ENCODE measurements at regions not wholly inside any gene's neighbourhood (a gene's known extent, or its start where the extent isn't known, plus 50 kb on each side); places are given as distances from the start of the nearest gene placed in this dataset.

DNA sequence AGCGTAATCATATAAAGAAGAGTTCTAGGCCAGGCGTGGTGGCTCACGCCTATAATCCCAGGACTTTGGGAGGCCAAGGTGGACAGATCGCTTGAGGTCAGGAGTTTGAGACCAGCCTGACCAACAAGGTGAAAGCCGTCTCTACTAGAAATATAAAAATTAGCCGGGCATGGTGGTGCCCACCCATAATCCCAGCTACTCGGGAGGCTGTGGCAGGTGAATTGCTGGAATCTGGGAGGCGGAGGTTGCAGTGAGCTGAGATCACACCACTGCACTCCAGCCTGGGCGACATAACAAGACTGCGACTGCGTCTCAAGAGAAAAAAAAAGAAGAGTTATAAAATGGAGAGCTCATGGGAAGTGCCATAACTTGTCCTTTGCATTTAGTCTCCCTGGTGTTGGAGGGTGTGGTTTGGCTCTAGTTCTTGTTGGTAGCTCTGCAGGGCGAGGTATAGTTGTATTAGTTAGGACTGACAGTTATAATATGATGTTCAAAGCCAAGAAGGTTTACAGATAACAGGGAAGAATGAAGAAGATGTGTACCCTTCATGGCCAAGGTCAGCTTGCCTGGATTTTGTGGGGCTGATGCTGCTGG, 54.8 kb downstream of the UTRN start:
- H3K27me3 ChIP-seq, result no peaks in the 10 kb centered on the region
- no peaks in the 10 kb centered on the region for H3K36me3 ChIP-seq
- intact Hi-C loops (cut with DNase I), result no loop called here
- no peaks in the 10 kb centered on the region for H3K9me3 ChIP-seq
- H3K27ac ChIP-seq, result peak overlapping the region; percentile 5
- DNase-seq (ENCODE audit: extremely low spot score in 2 of 2), result no peak
- no peak overlapping the region for H3K4me3 ChIP-seq
- TF ChIP-seq, protein P1, sequence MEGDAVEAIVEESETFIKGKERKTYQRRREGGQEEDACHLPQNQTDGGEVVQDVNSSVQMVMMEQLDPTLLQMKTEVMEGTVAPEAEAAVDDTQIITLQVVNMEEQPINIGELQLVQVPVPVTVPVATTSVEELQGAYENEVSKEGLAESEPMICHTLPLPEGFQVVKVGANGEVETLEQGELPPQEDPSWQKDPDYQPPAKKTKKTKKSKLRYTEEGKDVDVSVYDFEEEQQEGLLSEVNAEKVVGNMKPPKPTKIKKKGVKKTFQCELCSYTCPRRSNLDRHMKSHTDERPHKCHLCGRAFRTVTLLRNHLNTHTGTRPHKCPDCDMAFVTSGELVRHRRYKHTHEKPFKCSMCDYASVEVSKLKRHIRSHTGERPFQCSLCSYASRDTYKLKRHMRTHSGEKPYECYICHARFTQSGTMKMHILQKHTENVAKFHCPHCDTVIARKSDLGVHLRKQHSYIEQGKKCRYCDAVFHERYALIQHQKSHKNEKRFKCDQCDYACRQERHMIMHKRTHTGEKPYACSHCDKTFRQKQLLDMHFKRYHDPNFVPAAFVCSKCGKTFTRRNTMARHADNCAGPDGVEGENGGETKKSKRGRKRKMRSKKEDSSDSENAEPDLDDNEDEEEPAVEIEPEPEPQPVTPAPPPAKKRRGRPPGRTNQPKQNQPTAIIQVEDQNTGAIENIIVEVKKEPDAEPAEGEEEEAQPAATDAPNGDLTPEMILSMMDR (IDR thresholded peaks at IDR 0.05), result no peak
- no peak for TF ChIP-seq POLR2A (IDR thresholded peaks at IDR 0.05)
- no peak for TF ChIP-seq POLR2AphosphoS5 (IDR thresholded peaks at IDR 0.05; ENCODE audit: insufficient read depth in 1 of 2, low read depth in 1 of 2)
- H3K4me1 ChIP-seq, result peaks cover 89% of the 10 kb centered on the region

DNA sequence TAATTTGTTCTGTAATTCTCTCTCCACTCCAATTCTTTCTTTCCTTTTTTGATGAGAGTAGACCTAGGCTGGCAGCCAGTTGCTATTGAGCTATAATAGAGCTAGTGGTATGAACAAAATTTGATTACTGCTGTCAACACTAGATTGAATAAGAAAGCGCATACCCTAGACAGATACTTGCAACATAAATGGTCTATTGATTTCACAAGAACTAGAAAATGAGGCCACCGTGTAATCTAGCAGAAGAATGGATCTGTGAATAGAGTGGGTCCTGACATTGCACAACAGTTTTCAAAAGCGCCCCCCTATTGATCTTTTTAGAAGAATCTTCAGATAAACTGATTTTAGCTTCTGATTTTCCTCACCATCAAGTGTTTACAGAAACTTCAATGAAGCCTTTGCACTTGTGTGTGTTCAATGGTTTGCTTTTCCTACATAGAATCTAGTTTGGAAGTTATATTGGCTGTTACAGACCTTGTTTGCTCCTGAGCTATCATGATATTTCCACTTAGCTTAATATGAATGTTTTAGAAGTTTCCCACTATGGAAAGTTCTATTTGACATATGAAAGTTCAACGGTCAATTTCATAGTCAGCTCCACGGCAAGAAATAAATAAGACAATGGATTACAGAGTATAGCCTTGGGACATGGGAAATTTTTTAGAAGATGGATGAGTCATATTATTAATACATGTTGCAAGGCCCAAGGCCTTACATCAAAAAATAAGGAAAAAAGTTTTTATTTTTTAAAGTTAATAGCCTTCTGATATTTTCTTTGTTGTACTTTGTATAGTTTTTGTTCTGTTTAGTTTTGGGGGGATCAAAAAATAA, 55.6 kb downstream of the UTRN start:
- TF ChIP-seq, protein P1 (IDR thresholded peaks at IDR 0.05), result no peak
- no peak for TF ChIP-seq POLR2AphosphoS5 (IDR thresholded peaks at IDR 0.05; ENCODE audit: insufficient read depth in 1 of 2, low read depth in 1 of 2)
- no peak for TF ChIP-seq POLR2A (IDR thresholded peaks at IDR 0.05)
- H3K36me3 ChIP-seq, result no peaks in the 10 kb centered on the region
- DNase-seq (ENCODE audit: extremely low spot score in 2 of 2), result no peak
- no peak overlapping the region for H3K4me3 ChIP-seq
- H3K27me3 ChIP-seq, result no peaks in the 10 kb centered on the region
- peak overlapping the region; percentile 6 for H3K27ac ChIP-seq
- H3K9me3 ChIP-seq, result no peaks in the 10 kb centered on the region
- intact Hi-C loops (cut with DNase I), result no loop called here
- peaks cover 89% of the 10 kb centered on the region for H3K4me1 ChIP-seq

DNA sequence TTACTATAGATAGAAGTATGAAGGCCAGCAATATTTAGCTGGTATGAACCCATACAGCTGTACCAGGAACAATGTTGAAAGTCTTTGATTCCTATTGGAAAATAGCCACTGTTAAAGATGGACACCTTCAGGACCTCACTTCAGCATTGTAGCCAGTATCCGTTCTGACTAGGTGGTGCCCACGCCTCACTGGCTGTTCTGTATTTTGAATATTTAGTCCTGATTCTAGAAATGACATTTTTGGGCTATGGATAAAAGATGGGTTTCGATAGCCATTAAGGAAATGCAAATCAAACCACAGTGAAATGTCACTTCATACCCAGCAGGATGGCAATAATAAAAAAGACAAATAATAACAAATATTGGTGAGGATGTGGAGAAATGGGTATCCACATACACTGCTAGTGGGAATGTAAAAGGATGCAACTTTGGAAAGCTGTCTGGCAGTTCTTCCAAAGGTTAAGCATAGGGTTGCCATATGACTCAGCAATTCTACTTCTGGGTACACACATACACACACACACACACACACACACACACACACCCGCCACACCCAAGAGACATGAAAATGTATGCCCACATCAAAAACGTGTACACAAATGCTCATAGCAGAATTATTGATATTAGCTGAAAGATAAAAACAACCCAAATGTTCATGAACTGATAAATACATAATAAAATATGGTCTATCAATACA, 56.8 kb downstream of the UTRN start:
- H3K4me3 ChIP-seq, result no peak overlapping the region
- no peak overlapping the region for H3K27ac ChIP-seq
- H3K27me3 ChIP-seq, result no peaks in the 10 kb centered on the region
- no peaks in the 10 kb centered on the region for H3K9me3 ChIP-seq
- TF ChIP-seq, protein P1 (IDR thresholded peaks at IDR 0.05), result no peak
- DNase-seq (ENCODE audit: extremely low spot score in 2 of 2), result no peak
- H3K36me3 ChIP-seq, result no peaks in the 10 kb centered on the region
- intact Hi-C loops (cut with DNase I), result no loop called here
- peaks cover 93% of the 10 kb centered on the region for H3K4me1 ChIP-seq

DNA sequence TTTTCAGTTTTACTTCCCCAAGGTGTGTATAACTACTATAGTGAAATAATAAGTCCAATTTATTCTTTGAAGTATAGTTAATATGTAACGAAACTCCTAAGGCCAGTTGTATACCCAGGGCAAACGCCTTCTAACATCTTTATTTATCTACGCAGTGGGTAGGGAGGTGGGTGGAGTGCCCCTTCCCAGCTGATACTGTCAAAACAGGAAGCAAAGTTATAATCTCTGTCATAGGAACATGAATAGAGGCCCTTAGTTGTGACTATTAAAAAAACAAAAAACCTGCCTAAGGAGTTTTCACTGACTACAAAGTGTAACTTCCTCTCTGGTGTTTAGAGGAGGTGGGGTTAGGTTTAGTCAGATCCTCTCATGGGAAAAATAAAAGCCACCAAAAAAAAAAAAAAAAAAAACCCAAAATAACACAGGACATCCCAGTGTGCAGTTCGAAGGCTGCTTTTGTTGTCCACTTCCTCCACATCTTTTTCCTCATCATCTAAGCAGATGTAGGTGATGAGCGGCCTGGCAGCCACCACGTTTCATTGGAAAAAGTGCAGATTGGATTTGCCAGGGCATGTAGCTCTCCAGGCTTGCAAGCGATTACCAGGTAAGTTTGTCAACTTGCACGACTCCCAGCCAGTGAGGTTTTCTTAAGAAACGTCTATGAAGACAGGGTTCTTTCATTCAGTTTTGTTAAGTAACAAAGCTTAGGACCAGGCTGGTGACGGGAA, 58.7 kb downstream of the UTRN start:
- DNase-seq (ENCODE audit: extremely low spot score in 2 of 2), result no peak
- TF ChIP-seq POLR2AphosphoS5 (IDR thresholded peaks at IDR 0.05; ENCODE audit: insufficient read depth in 1 of 2, low read depth in 1 of 2) (peak in 1 of 2 donors; percentile 83), POLR2A (IDR thresholded peaks at IDR 0.05) (no peak)
- TF ChIP-seq, protein P1 (IDR thresholded peaks at IDR 0.05), result no peak

More for the DNA sequence above, 58.7 kb downstream of the UTRN start:
- Histone ChIP-seq H3K9me3 (no peaks in the 10 kb centered on the region), H3K36me3 (no peaks in the 10 kb centered on the region), H3K4me3 (peak overlapping the region; percentile 19 to 23), H3K27me3 (no peaks in the 10 kb centered on the region), H3K4me1 (peaks cover 95% of the 10 kb centered on the region), H3K27ac (peak overlapping the region; percentile 51)
- intact Hi-C loops (cut with DNase I), result no loop called here

Data from vagina (tissue), 2 donors.